ENCODE measurements at regions not wholly inside any gene's neighbourhood (a gene's known extent, or its start where the extent isn't known, plus 50 kb on each side); places are given as distances from the start of the nearest gene placed in this dataset.

GRCh38 chrX:4850312-4850711, 1136.9 kb upstream of the PRKX start:
- no peak for TF ChIP-seq YY1 (IDR thresholded peaks at IDR 0.05; ENCODE audit: insufficient read depth, insufficient read length)
- no peak for TF ChIP-seq SUZ12 (IDR thresholded peaks at IDR 0.05; ENCODE audit: extremely low read depth, insufficient read depth, insufficient read length)

Measured in NT2/D1 (cell line).